ENCODE measurements at regions not wholly inside any gene's neighbourhood (a gene's known extent, or its start where the extent isn't known, plus 50 kb on each side); places are given as distances from the start of the nearest gene placed in this dataset.
"Not testable (repeated sequence)": the region's sequence is repeated elsewhere in the genome, so short reads cannot be mapped to it uniquely, and the experiment has no call there.

DNA sequence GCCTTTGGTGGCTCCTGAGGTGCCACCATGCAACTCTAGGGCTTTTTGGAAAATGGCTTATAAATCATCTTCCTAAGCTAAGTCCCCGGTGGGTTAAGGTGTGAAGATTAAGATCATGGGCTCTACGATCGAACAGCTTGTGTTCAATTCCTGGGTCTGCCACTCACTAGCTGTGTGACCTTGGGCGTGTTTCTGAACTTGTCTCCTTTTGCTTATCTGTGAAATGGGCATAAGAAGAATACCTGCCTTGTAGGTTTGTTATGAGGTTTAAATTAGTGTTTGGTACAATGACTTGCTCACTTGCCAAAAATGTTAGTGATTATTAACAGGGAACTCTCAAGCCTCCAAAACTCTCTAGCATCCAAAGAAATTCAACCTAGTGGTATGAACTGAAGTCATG, 119.2 kb upstream of the PITX1 start:
- no peak overlapping the region for H2AFZ ChIP-seq (ENCODE audit: low read length)
- H3K9me2 ChIP-seq (replicated peaks; ENCODE audit: insufficient read depth, low read length), result no peaks in the 10 kb centered on the region
- no peak overlapping the region for H3K27ac ChIP-seq (ENCODE audit: low read length)
- DNase-seq, result no peak
- H3K36me3 ChIP-seq (replicated peaks; ENCODE audit: insufficient read depth, low read length), result no peaks in the 10 kb centered on the region
- no peaks in the 10 kb centered on the region for H3K9me3 ChIP-seq (replicated peaks; ENCODE audit: insufficient read depth, low read length)
- no peaks in the 10 kb centered on the region for H3F3A ChIP-seq (ENCODE audit: insufficient read depth, low read length)
- H3K4me2 ChIP-seq (ENCODE audit: low read depth, low read length), result no peak overlapping the region
- no peaks in the 10 kb centered on the region for H3K79me2 ChIP-seq (ENCODE audit: low read length)
- TF ChIP-seq CTCF (IDR thresholded peaks at IDR 0.05; ENCODE audit: low read length) (no peak), EZH2 (optimal IDR thresholded peaks at IDR 0.05; ENCODE audit: low read depth, low read length) (no peak), EZH2phosphoT487 (IDR thresholded peaks at IDR 0.05; ENCODE audit: low read length) (no peak)
- H4K20me1 ChIP-seq (ENCODE audit: insufficient read depth, low read length), result no peaks in the 10 kb centered on the region
- H3K27me3 ChIP-seq (replicated peaks; ENCODE audit: insufficient read depth, low read length), result no peaks in the 10 kb centered on the region
- H3K9ac ChIP-seq (ENCODE audit: low read length), result no peak overlapping the region
- no peaks in the 10 kb centered on the region for H3K4me1 ChIP-seq (ENCODE audit: low read length)
- H3K4me3 ChIP-seq (ENCODE audit: low read length), result no peak overlapping the region

- not testable (repeated sequence) for H3K4me1 ChIP-seq (ENCODE audit: low read length); H3F3A ChIP-seq (ENCODE audit: insufficient read depth, low read length); DNase-seq; H3K27ac ChIP-seq (ENCODE audit: low read length); H3K4me3 ChIP-seq (ENCODE audit: low read length); H3K36me3 ChIP-seq (replicated peaks; ENCODE audit: insufficient read depth, low read length); H3K9ac ChIP-seq (ENCODE audit: low read length); H4K20me1 ChIP-seq (ENCODE audit: insufficient read depth, low read length); H3K79me2 ChIP-seq (ENCODE audit: low read length); H2AFZ ChIP-seq (ENCODE audit: low read length); H3K9me3 ChIP-seq (replicated peaks; ENCODE audit: insufficient read depth, low read length); H3K4me2 ChIP-seq (ENCODE audit: low read depth, low read length); H3K27me3 ChIP-seq (replicated peaks; ENCODE audit: insufficient read depth, low read length); H3K9me2 ChIP-seq (replicated peaks; ENCODE audit: insufficient read depth, low read length)
Measured at GRCh38 chr5:135151660-135152059, 117.6 kb upstream of the PITX1 start.

DNA sequence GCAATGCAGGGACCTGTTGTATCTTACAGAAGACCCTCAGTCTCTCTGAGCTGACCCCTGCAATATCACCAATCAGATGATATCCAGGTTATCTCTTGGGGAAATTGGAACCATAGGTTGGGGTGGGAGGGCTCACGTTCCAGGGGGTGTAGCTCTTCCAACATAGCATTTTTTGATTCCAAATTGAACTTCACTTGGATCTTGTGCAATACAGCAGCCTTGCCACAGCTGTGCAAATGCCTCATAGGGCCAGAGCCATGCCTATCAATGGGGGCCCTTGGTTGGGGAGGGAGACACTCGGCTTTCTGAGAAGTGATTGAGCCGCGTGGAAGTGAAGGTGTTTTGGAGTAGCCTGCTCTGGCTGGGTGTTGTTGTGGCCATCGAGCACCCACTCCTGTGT, 117.2 kb upstream of the PITX1 start:
- Histone ChIP-seq H3K9me3 (replicated peaks; ENCODE audit: insufficient read depth, low read length) (no peaks in the 10 kb centered on the region), H3K9ac (ENCODE audit: low read length) (no peak overlapping the region), H3K4me3 (ENCODE audit: low read length) (no peak overlapping the region), H3K9me2 (replicated peaks; ENCODE audit: insufficient read depth, low read length) (no peaks in the 10 kb centered on the region), H3K4me2 (ENCODE audit: low read depth, low read length) (no peak overlapping the region), H3K36me3 (replicated peaks; ENCODE audit: insufficient read depth, low read length) (no peaks in the 10 kb centered on the region), H4K20me1 (ENCODE audit: insufficient read depth, low read length) (no peaks in the 10 kb centered on the region), H3K27ac (ENCODE audit: low read length) (no peak overlapping the region), H3F3A (ENCODE audit: insufficient read depth, low read length) (no peaks in the 10 kb centered on the region), H3K79me2 (ENCODE audit: low read length) (no peaks in the 10 kb centered on the region), H2AFZ (ENCODE audit: low read length) (no peak overlapping the region), H3K4me1 (ENCODE audit: low read length) (no peaks in the 10 kb centered on the region), H3K27me3 (replicated peaks; ENCODE audit: insufficient read depth, low read length) (no peaks in the 10 kb centered on the region)
- DNase-seq, result no peak
- TF ChIP-seq EZH2phosphoT487 (IDR thresholded peaks at IDR 0.05; ENCODE audit: low read length) (no peak), CTCF (IDR thresholded peaks at IDR 0.05; ENCODE audit: low read length) (no peak), EZH2 (optimal IDR thresholded peaks at IDR 0.05; ENCODE audit: low read depth, low read length) (no peak)

- TF ChIP-seq EZH2 (optimal IDR thresholded peaks at IDR 0.05; ENCODE audit: low read depth, low read length) (no peak), CTCF (IDR thresholded peaks at IDR 0.05; ENCODE audit: low read length) (no peak), EZH2phosphoT487 (IDR thresholded peaks at IDR 0.05; ENCODE audit: low read length) (no peak)
- H3K4me3 ChIP-seq (ENCODE audit: low read length), result no peak overlapping the region
- no peaks in the 10 kb centered on the region for H3K9me3 ChIP-seq (replicated peaks; ENCODE audit: insufficient read depth, low read length)
- no peak overlapping the region for H3K27ac ChIP-seq (ENCODE audit: low read length)
- no peaks in the 10 kb centered on the region for H3K9me2 ChIP-seq (replicated peaks; ENCODE audit: insufficient read depth, low read length)
- H3K4me2 ChIP-seq (ENCODE audit: low read depth, low read length), result no peak overlapping the region
- no peak for DNase-seq
- H3K27me3 ChIP-seq (replicated peaks; ENCODE audit: insufficient read depth, low read length), result no peaks in the 10 kb centered on the region
- no peaks in the 10 kb centered on the region for H3K79me2 ChIP-seq (ENCODE audit: low read length)
- H3F3A ChIP-seq (ENCODE audit: insufficient read depth, low read length), result no peaks in the 10 kb centered on the region
- no peaks in the 10 kb centered on the region for H3K4me1 ChIP-seq (ENCODE audit: low read length)
- H3K9ac ChIP-seq (ENCODE audit: low read length), result no peak overlapping the region
- H4K20me1 ChIP-seq (ENCODE audit: insufficient read depth, low read length), result no peaks in the 10 kb centered on the region
- H3K36me3 ChIP-seq (replicated peaks; ENCODE audit: insufficient read depth, low read length), result no peaks in the 10 kb centered on the region
- no peak overlapping the region for H2AFZ ChIP-seq (ENCODE audit: low read length)
Measured at GRCh38 chr5:135150767-135151166, 116.7 kb upstream of the PITX1 start.
